ENCODE measurements at regions not wholly inside any gene's neighbourhood (a gene's known extent, or its start where the extent isn't known, plus 50 kb on each side); places are given as distances from the start of the nearest gene placed in this dataset.

DNA sequence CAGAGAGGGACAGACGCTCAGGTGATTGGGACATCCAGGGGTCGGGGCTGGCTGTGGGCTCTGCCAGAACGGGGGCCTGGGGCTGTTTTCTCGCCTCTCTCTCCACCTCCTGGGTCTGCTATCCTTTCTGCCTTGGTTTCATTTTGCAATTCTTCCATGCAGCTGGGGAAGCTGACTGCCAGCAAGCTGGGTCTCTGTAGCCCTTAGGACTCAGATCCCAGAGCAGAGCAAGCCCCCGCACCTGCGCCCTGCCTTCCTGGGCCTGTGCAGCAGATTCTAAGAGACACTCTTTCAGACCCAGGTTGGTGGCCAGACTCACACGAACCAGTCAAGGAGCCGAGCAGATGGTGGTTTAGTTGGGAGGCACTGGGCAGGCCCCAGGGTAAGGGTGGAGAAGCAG lies 59.1 kb upstream of the GRPEL1 start:
- TF ChIP-seq POLR2A (IDR thresholded peaks at IDR 0.05): no peak
- TF ChIP-seq, protein P1, sequence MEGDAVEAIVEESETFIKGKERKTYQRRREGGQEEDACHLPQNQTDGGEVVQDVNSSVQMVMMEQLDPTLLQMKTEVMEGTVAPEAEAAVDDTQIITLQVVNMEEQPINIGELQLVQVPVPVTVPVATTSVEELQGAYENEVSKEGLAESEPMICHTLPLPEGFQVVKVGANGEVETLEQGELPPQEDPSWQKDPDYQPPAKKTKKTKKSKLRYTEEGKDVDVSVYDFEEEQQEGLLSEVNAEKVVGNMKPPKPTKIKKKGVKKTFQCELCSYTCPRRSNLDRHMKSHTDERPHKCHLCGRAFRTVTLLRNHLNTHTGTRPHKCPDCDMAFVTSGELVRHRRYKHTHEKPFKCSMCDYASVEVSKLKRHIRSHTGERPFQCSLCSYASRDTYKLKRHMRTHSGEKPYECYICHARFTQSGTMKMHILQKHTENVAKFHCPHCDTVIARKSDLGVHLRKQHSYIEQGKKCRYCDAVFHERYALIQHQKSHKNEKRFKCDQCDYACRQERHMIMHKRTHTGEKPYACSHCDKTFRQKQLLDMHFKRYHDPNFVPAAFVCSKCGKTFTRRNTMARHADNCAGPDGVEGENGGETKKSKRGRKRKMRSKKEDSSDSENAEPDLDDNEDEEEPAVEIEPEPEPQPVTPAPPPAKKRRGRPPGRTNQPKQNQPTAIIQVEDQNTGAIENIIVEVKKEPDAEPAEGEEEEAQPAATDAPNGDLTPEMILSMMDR (IDR thresholded peaks at IDR 0.05): no peak
- H3K9me3 ChIP-seq: no peaks in the 10 kb centered on the region
- H3K36me3 ChIP-seq (replicated peaks in 1 of 2; ENCODE audit: insufficient read depth in 1 of 2, low read depth in 2 of 2): no peaks in the 10 kb centered on the region
- intact Hi-C loops (cut with DNase I): no loop called here
- peaks cover 10% of the 10 kb centered on the region for H3K4me1 ChIP-seq
- no peak for DNase-seq
- no peak overlapping the region for H3K4me3 ChIP-seq
- 79 to 86% methylated on average over 8 of the region's 8 CpGs for WGBS, 2 donors
- no peak for ATAC-seq
- no peak overlapping the region for H3K27ac ChIP-seq
- H3K27me3 ChIP-seq: no peaks in the 10 kb centered on the region

DNA sequence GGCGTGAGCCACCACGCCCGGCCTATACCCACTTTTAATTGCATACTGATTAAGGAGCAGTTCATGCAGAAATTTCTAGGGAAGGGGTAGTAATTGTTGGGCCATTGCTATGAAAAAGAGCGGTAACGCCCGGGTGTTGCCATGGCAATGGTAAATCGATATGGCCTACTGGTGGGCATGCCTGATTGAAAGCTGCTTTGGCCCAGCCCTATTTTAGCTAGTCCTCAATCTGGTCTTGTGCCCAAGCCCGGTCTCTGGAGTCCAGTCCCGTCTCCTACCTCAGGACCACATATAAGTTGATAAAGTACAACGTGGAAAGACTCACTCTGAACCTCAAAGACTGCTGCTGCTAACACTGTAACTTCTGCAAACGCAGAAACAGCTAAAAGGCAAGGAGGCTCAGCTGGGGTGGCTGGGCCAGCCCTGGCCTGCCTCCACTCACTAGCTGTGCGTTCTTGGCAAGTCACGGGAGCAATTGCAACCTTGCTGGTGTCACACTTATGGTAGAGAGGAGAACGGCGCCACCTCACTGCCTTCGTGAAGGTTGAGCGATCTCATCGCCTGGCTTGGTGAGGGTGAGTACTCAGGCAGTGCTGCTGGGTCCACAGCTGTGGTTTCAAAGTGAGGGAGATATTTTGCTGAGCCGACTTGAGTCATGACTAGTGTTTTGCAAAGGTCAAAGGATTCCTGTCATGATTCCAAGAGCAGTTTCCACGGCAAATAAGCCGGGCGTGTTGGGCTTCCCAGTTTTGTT lies 57.0 kb upstream of the GRPEL1 start:
- no peaks in the 10 kb centered on the region for H3K27me3 ChIP-seq
- H3K27ac ChIP-seq: peak overlapping the region in 2 of 4 donors; percentile 23 to 41
- no peak overlapping the region for H3K4me3 ChIP-seq
- no peaks in the 10 kb centered on the region for H3K36me3 ChIP-seq (replicated peaks in 1 of 2; ENCODE audit: insufficient read depth in 1 of 2, low read depth in 2 of 2)
- WGBS, 2 donors: 57 to 62% methylated on average over 19 to 22 of the region's 22 CpGs
- no peaks in the 10 kb centered on the region for H3K9me3 ChIP-seq
- ATAC-seq (peak; percentile 76), DNase-seq (peak; percentile 50 to 70 (median 62))
- TF ChIP-seq, protein P1 (IDR thresholded peaks at IDR 0.05): peak in 1 of 7 experiments; percentile 5
- no peak for TF ChIP-seq POLR2A (IDR thresholded peaks at IDR 0.05)
- peaks cover 10% of the 10 kb centered on the region for H3K4me1 ChIP-seq
- intact Hi-C loops (cut with DNase I): no loop called here

DNA sequence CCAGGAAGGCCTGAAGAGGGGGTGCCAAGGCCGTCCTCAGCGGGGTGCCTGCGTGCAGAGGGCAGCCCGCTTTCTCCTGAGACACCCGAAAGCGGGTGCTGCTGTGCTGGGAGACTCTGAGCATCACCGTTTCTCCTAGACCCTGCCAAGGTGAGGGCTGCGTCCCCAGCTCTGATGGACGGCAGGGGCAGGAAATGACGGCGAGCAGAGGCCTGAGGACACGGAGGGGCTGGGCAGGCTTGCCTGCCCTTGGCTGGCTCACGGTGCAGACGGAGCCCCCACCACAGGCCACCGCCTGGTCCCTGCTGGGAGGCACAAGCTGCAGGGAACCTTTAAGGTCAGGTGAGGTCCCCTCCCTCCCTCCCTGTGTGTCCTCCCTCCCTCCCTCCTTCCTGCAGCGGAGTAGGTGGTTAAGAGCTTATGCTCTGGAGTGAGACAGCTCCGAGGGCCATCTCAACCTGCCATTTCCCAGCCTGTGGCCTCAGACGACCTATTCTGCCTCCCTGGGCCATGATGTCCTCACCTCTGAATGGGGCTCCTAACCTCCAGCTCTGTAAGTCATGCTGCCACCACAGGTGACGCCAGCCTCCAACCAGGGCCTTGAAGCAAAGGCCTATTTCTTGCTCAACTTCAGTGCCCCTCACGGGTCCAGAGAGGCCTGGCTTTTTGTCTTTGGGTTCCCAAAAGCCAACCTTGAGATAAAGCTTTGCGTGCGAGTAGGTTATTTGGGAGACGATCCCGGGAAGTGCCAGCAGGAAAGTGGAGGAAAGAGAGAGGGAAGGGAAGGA lies 54.2 kb upstream of the GRPEL1 start:
- Histone ChIP-seq H3K9me3 (no peaks in the 10 kb centered on the region), H3K4me3 (no peak overlapping the region), H3K36me3 (replicated peaks in 1 of 2; ENCODE audit: insufficient read depth in 1 of 2, low read depth in 2 of 2) (no peaks in the 10 kb centered on the region), H3K27me3 (no peaks in the 10 kb centered on the region), H3K27ac (no peak overlapping the region), H3K4me1 (peaks cover 10% of the 10 kb centered on the region)
- ATAC-seq (no peak), DNase-seq (no peak)
- TF ChIP-seq, protein P1 (IDR thresholded peaks at IDR 0.05): no peak
- no peak for TF ChIP-seq POLR2A (IDR thresholded peaks at IDR 0.05)
- 84% methylated on average over 20 to 24 of the region's 24 CpGs for WGBS, 2 donors
- intact Hi-C loops (cut with DNase I): no loop called here

DNA sequence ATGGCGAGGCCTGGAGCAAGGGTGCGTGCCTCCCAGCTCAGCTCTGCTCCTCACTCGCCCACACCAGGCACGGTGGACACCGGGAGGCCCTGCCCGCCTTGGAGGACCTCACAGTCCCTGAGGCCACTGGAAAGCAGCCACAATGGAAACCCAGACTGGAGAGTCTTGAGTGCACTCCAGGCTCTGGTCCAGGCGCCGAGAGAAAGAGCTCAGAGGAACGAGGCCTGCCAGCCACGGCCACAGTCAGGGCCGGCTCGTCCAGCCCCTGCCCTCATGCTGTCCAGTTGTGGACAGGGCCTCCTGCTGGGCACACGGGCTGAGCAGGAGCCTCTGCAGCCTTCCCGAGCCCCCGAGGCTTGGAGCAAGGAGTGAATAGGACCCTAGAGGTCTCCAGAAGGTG lies 53.3 kb upstream of the GRPEL1 start:
- Histone ChIP-seq H3K9me3 (no peaks in the 10 kb centered on the region), H3K4me1 (peaks cover 10% of the 10 kb centered on the region), H3K27ac (no peak overlapping the region), H3K27me3 (no peaks in the 10 kb centered on the region), H3K36me3 (replicated peaks in 1 of 2; ENCODE audit: insufficient read depth in 1 of 2, low read depth in 2 of 2) (no peaks in the 10 kb centered on the region), H3K4me3 (no peak overlapping the region)
- DNase-seq (no peak), ATAC-seq (no peak)
- intact Hi-C loops (cut with DNase I): no loop called here
- TF ChIP-seq, protein P1 (IDR thresholded peaks at IDR 0.05): no peak
- TF ChIP-seq POLR2A (IDR thresholded peaks at IDR 0.05): no peak
- 86 to 88% methylated on average over 5 to 14 of the region's 15 CpGs for WGBS, 2 donors

All from body of pancreas (tissue), 4 donors.